Caco-2 (cell line): ENCODE measurements at regions not wholly inside any gene's neighbourhood (a gene's known extent, or its start where the extent isn't known, plus 50 kb on each side); places are given as distances from the start of the nearest gene placed in this dataset.

ENCODE experiments used
- BruUV-seq: library from RNA; stranded (reverse); fragments of 400-500 nt; replicated peaks from 2 replicates; lab custom pipeline; 2021; lab: Mats Ljungman, UMichigan
- CTCF ChIA-PET: fragments of 300-600 bp; sonication (Branson Sonifier 250); formaldehyde crosslinking; loops from one replicate; lab custom pipeline; 2022; ENCODE audit warnings: antibody characterized with exemption; lab: Charles Lee
- POLR2A ChIA-PET: fragments of 300-600 bp; sonication (Branson Sonifier 250); formaldehyde crosslinking; loops from one replicate; lab custom pipeline; 2022; ENCODE audit warnings: antibody characterized with exemption; lab: Charles Lee
- DNase-seq, 2 experiments: peaks; one replicate each; pipeline versions ENCODE4 v3.0.0 to v3.0.0-alpha.2; 2020 to 2022
- H3K27me3 ChIP-seq: replicated peaks from 2 replicates; pipeline ENCODE4 v1.6.0; 2011; ENCODE audit warnings: low read length; ENCODE audit not compliant: control insufficient read depth, insufficient read depth
- H3K36me3 ChIP-seq: 2 replicates; pipeline ENCODE4 v1.5.1; 2011; ENCODE audit warnings: low read length; ENCODE audit not compliant: control insufficient read depth, insufficient read depth
- H3K4me1 ChIP-seq: fragments of 250-450 bp; sonication (Bioruptor Pico); 2 replicates; pipeline ENCODE4 v1.5.1; 2020; ENCODE audit warnings: mild to moderate bottlenecking
- H3K4me3 ChIP-seq: 2 replicates; pipeline ENCODE4 v1.5.1; 2011; ENCODE audit warnings: low read depth, mild to moderate bottlenecking, control low read depth, low read length
- H3K9me3 ChIP-seq: fragments of 250-450 bp; sonication (Bioruptor Pico); 2 replicates; pipeline ENCODE4 v1.5.1; 2020; ENCODE audit warnings: mild to moderate bottlenecking, moderate library complexity
- H3K27ac Mint-ChIP-seq: one replicate; pipeline ENCODE4 v1.8.0; 2022; ENCODE audit warnings: mixed read lengths; ENCODE audit not compliant: unreplicated experiment
- H3K27me3 Mint-ChIP-seq: one replicate; pipeline ENCODE4 v1.8.0; 2022; ENCODE audit warnings: mixed read lengths; ENCODE audit not compliant: insufficient read depth, unreplicated experiment
- H3K36me3 Mint-ChIP-seq: one replicate; pipeline ENCODE4 v1.8.0; 2022; ENCODE audit warnings: mild to moderate bottlenecking, mixed read lengths; ENCODE audit not compliant: insufficient read depth, unreplicated experiment
- H3K4me1 Mint-ChIP-seq: one replicate; pipeline ENCODE4 v1.8.0; 2022; ENCODE audit warnings: low read depth, mixed read lengths; ENCODE audit not compliant: unreplicated experiment
- H3K4me3 Mint-ChIP-seq: one replicate; pipeline ENCODE4 v1.8.0; 2022; ENCODE audit warnings: mild to moderate bottlenecking, moderate library complexity, mixed read lengths; ENCODE audit not compliant: unreplicated experiment
- H3K9me3 Mint-ChIP-seq: one replicate; pipeline ENCODE4 v1.8.0; 2022; ENCODE audit warnings: mixed read lengths; ENCODE audit not compliant: unreplicated experiment
- intact Hi-C: fragments of 100-400 bp; cut with micrococcal nuclease; formaldehyde crosslinking; loops from one replicate; pipeline ENCODE4 v1.10.0; 2022; ENCODE audit not compliant: unreplicated experiment
- TF ChIP-seq, protein P1 (sequence below), 2 experiments: fragments of 200-600 bp in 1 of 2; IDR thresholded peaks; 1 replicate in 1 of 2; 2 replicates in 1 of 2; pipeline versions ENCODE4 v1.5.1 to v1.8.0; 2011 to 2022; ENCODE audit warnings: antibody characterized with exemption in 1 of 2, control low read depth in 1 of 2, inconsistent platforms in 1 of 2, low read depth in 1 of 2, low read length in 1 of 2, mild to moderate bottlenecking in 1 of 2, moderate library complexity in 1 of 2; ENCODE audit not compliant: insufficient read depth in 1 of 2, severe bottlenecking in 1 of 2, unreplicated experiment in 1 of 2

DNA sequence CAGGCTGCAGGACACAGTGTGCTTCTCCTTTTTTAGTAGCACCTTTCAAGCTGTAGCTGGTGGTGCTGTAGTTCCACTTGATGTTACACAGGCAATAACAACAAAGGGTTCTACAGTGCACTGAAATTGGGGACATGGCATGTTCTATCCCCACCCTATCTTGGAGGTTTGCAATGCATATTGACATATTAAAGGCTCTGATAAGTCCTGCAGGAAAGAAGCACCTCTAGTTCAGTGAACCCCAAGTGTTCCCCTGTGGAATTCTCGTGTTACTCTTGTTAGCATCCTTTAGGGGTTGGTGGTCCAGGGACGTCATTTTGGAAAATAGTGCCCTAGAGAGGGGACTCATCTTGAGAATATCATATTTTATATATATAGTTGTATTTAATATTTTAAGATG is 337.6 kb downstream of the DHX35 start:
- H3K36me3 Mint-ChIP-seq: no peaks in the 10 kb centered on the region
- Histone ChIP-seq H3K4me1 (no peaks in the 10 kb centered on the region), H3K4me3 (no peak overlapping the region), H3K36me3 (no peaks in the 10 kb centered on the region), H3K27me3 (no peaks in the 10 kb centered on the region), H3K9me3 (no peaks in the 10 kb centered on the region)
- no peak overlapping the region for H3K4me3 Mint-ChIP-seq
- DNase-seq: no peak
- H3K27ac Mint-ChIP-seq: no peak overlapping the region
- CTCF ChIA-PET: no interaction called here
- no TSS peak for BruUV-seq
- POLR2A ChIA-PET: no interaction called here
- no peaks in the 10 kb centered on the region for H3K4me1 Mint-ChIP-seq
- intact Hi-C loops: no loop called here
- no peaks in the 10 kb centered on the region for H3K9me3 Mint-ChIP-seq
- H3K27me3 Mint-ChIP-seq: no peaks in the 10 kb centered on the region
- TF ChIP-seq, protein P1, sequence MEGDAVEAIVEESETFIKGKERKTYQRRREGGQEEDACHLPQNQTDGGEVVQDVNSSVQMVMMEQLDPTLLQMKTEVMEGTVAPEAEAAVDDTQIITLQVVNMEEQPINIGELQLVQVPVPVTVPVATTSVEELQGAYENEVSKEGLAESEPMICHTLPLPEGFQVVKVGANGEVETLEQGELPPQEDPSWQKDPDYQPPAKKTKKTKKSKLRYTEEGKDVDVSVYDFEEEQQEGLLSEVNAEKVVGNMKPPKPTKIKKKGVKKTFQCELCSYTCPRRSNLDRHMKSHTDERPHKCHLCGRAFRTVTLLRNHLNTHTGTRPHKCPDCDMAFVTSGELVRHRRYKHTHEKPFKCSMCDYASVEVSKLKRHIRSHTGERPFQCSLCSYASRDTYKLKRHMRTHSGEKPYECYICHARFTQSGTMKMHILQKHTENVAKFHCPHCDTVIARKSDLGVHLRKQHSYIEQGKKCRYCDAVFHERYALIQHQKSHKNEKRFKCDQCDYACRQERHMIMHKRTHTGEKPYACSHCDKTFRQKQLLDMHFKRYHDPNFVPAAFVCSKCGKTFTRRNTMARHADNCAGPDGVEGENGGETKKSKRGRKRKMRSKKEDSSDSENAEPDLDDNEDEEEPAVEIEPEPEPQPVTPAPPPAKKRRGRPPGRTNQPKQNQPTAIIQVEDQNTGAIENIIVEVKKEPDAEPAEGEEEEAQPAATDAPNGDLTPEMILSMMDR (IDR thresholded peaks at IDR 0.05; ENCODE audit: insufficient read depth in 1 of 2, low read depth in 1 of 2, low read length in 1 of 2, severe bottlenecking in 1 of 2, unreplicated experiment in 1 of 2): no peak

DNA sequence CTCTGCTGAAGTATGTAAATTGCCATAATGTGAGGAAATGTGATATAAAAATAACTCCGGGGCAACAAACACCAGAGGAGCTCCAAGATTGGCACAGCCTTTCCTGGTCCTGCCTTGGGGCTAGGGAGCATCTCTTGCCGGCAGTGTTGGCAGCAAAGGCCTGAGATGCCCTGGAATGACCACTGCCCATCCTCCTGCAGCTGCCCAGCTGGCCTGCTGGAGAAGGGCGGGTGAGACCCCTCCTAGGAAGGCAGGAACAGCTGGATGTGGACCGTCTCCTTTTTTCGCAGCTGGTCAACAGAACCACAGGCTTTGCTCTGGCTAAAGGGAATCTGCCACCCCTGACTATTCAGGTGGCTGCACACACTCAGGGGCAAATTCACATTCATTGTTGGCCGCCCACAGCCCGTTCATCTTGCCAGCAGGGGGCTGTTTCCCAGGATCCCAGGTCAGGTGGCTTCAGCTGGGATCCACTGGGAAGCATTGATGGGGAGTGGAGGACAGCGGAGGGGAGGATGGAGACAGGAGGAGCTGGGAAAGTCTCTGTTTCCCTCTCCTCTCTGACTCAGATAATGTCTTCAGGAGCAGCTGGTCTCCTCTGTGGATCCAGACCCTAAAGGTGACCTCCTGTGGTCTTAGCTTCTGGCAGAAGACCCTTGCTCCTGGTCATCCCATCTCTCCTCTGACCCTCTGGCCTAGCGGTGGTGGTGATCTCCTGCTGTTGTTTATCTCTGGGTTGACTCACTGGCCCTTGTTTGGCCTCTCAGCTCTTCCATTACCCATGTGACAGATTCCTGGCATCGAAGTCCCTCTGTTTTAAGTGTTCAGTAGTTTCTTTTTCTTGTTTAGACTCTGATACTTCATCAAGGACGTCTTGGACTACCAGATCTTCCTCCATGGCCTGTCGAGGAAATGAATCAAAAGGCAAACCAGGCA is 336.7 kb downstream of the DHX35 start:
- DNase-seq: peak in 1 of 2 experiments; percentile 25
- Mint-ChIP-seq H3K9me3 (no peaks in the 10 kb centered on the region), H3K27me3 (no peaks in the 10 kb centered on the region), H3K4me1 (no peaks in the 10 kb centered on the region), H3K4me3 (no peak overlapping the region), H3K27ac (no peak overlapping the region), H3K36me3 (no peaks in the 10 kb centered on the region)
- H3K4me3 ChIP-seq: no peak overlapping the region
- no TSS peak for BruUV-seq
- no peaks in the 10 kb centered on the region for H3K9me3 ChIP-seq
- no peaks in the 10 kb centered on the region for H3K36me3 ChIP-seq
- no peaks in the 10 kb centered on the region for H3K27me3 ChIP-seq
- ChIA-PET CTCF (interaction anchor here (0.7 to 1.0 kb wide), 3 partner anchors 34 to 130 kb away, joined by 3 read pairs; no protein-coding TSS in a partner anchor), POLR2A (no interaction called here)
- no peaks in the 10 kb centered on the region for H3K4me1 ChIP-seq
- TF ChIP-seq, protein P1 (IDR thresholded peaks at IDR 0.05; ENCODE audit: insufficient read depth in 1 of 2, low read depth in 1 of 2, low read length in 1 of 2, severe bottlenecking in 1 of 2, unreplicated experiment in 1 of 2): peak in 1 of 2 experiments; percentile 30
- intact Hi-C loops: no loop called here

DNA sequence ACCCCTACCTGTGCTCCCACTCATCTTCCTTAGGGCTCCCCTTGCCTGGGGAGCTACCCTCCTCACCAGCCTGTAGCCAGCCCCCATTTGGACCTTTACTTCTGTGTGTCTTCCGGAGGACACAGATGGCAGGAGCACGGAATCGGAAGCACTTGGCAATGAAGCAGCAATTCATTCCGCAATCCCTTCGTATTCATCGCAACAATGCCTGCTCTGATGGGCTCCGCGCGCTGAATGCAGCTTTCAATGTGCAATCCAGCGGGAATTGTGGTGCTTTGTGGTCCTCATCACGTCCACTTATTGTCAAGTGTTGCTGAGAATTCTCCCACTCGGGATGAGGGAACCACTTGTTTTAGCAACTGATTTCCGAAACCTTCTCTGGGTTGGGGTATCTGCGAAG is 336.0 kb downstream of the DHX35 start:
- no peak overlapping the region for H3K4me3 Mint-ChIP-seq
- no peaks in the 10 kb centered on the region for H3K27me3 Mint-ChIP-seq
- Histone ChIP-seq H3K4me3 (no peak overlapping the region), H3K4me1 (no peaks in the 10 kb centered on the region), H3K36me3 (no peaks in the 10 kb centered on the region), H3K9me3 (no peaks in the 10 kb centered on the region), H3K27me3 (no peaks in the 10 kb centered on the region)
- ChIA-PET POLR2A (no interaction called here), CTCF (interaction anchor here (0.7 kb wide), 2 partner anchors 33 to 131 kb away, joined by 3 read pairs; no protein-coding TSS in a partner anchor)
- BruUV-seq: no TSS peak
- H3K9me3 Mint-ChIP-seq: no peaks in the 10 kb centered on the region
- intact Hi-C loops: no loop called here
- no peak for DNase-seq
- no peaks in the 10 kb centered on the region for H3K4me1 Mint-ChIP-seq
- no peaks in the 10 kb centered on the region for H3K36me3 Mint-ChIP-seq
- TF ChIP-seq, protein P1 (IDR thresholded peaks at IDR 0.05; ENCODE audit: insufficient read depth in 1 of 2, low read depth in 1 of 2, low read length in 1 of 2, severe bottlenecking in 1 of 2, unreplicated experiment in 1 of 2): no peak
- H3K27ac Mint-ChIP-seq: no peak overlapping the region
